Rectal smooth muscle tissue (tissue), 1 donor: ENCODE measurements at regions not wholly inside any gene's neighbourhood (a gene's known extent, or its start where the extent isn't known, plus 50 kb on each side); places are given as distances from the start of the nearest gene placed in this dataset.

Experiments
- H3K27ac ChIP-seq: one replicate; pipeline ENCODE4 v1.7.0; 2013; ENCODE audit warnings: low read depth, low read length, inconsistent platforms
- H3K27me3 ChIP-seq: one replicate; pipeline ENCODE4 v1.7.0; 2013; ENCODE audit warnings: low read length; ENCODE audit not compliant: control insufficient read depth, insufficient read depth
- H3K36me3 ChIP-seq: one replicate; pipeline ENCODE4 v1.7.0; 2013; ENCODE audit warnings: low read length; ENCODE audit not compliant: control insufficient read depth, insufficient read depth
- H3K4me1 ChIP-seq: one replicate; pipeline ENCODE4 v1.7.0; 2013; ENCODE audit warnings: low read length; ENCODE audit not compliant: control insufficient read depth, insufficient read depth
- H3K4me3 ChIP-seq: one replicate; pipeline ENCODE4 v1.7.0; 2013; ENCODE audit warnings: low read length
- H3K9ac ChIP-seq: one replicate; pipeline ENCODE4 v1.7.0; 2013; ENCODE audit warnings: low read length

GRCh38 chr1:185568155-185569123, 165.8 kb upstream of the HMCN1 start:
- H3K36me3 ChIP-seq, result no peaks in the 10 kb centered on the region
- H3K4me1 ChIP-seq, result no peaks in the 10 kb centered on the region
- no peaks in the 10 kb centered on the region for H3K27me3 ChIP-seq
- H3K27ac ChIP-seq, result no peak overlapping the region
- no peak overlapping the region for H3K4me3 ChIP-seq
- no peak overlapping the region for H3K9ac ChIP-seq

GRCh38 chr1:185567440-185567839, 166.8 kb upstream of the HMCN1 start:
- Histone ChIP-seq H3K27me3 (no peaks in the 10 kb centered on the region), H3K27ac (no peak overlapping the region), H3K36me3 (no peaks in the 10 kb centered on the region), H3K4me1 (no peaks in the 10 kb centered on the region), H3K9ac (no peak overlapping the region), H3K4me3 (no peak overlapping the region)

- no peak overlapping the region for H3K27ac ChIP-seq
- no peaks in the 10 kb centered on the region for H3K27me3 ChIP-seq
- H3K4me3 ChIP-seq, result no peak overlapping the region
- H3K4me1 ChIP-seq, result no peaks in the 10 kb centered on the region
- no peaks in the 10 kb centered on the region for H3K36me3 ChIP-seq
- H3K9ac ChIP-seq, result no peak overlapping the region
Observed at GRCh38 chr1:185566995-185567394, 167.2 kb upstream of the HMCN1 start.

- Histone ChIP-seq H3K4me3 (no peak overlapping the region), H3K9ac (no peak overlapping the region), H3K27ac (no peak overlapping the region), H3K27me3 (no peaks in the 10 kb centered on the region), H3K4me1 (no peaks in the 10 kb centered on the region), H3K36me3 (no peaks in the 10 kb centered on the region)
Observed at GRCh38 chr1:185565302-185565701, 168.9 kb upstream of the HMCN1 start.

GRCh38 chr1:185564816-185565215, 169.4 kb upstream of the HMCN1 start:
- H3K27me3 ChIP-seq, result no peaks in the 10 kb centered on the region
- H3K4me1 ChIP-seq, result no peaks in the 10 kb centered on the region
- no peak overlapping the region for H3K27ac ChIP-seq
- H3K36me3 ChIP-seq, result no peaks in the 10 kb centered on the region
- H3K4me3 ChIP-seq, result no peak overlapping the region
- no peak overlapping the region for H3K9ac ChIP-seq

GRCh38 chr1:185562461-185563359, 171.5 kb upstream of the HMCN1 start:
- no peak overlapping the region for H3K27ac ChIP-seq
- H3K4me3 ChIP-seq, result no peak overlapping the region
- H3K9ac ChIP-seq, result no peak overlapping the region
- no peaks in the 10 kb centered on the region for H3K4me1 ChIP-seq
- H3K36me3 ChIP-seq, result no peaks in the 10 kb centered on the region
- H3K27me3 ChIP-seq, result no peaks in the 10 kb centered on the region

GRCh38 chr1:185561629-185562028, 172.6 kb upstream of the HMCN1 start:
- no peak overlapping the region for H3K27ac ChIP-seq
- no peak overlapping the region for H3K4me3 ChIP-seq
- H3K27me3 ChIP-seq, result no peaks in the 10 kb centered on the region
- no peaks in the 10 kb centered on the region for H3K4me1 ChIP-seq
- no peaks in the 10 kb centered on the region for H3K36me3 ChIP-seq
- H3K9ac ChIP-seq, result no peak overlapping the region

GRCh38 chr1:185560760-185561159, 173.4 kb upstream of the HMCN1 start:
- H3K4me1 ChIP-seq, result no peaks in the 10 kb centered on the region
- H3K36me3 ChIP-seq, result no peaks in the 10 kb centered on the region
- no peak overlapping the region for H3K27ac ChIP-seq

GRCh38 chr1:185559684-185560331, 174.4 kb upstream of the HMCN1 start:
- no peak overlapping the region for H3K27ac ChIP-seq
- H3K4me3 ChIP-seq, result no peak overlapping the region
- H3K9ac ChIP-seq, result no peak overlapping the region
- no peaks in the 10 kb centered on the region for H3K36me3 ChIP-seq
- no peaks in the 10 kb centered on the region for H3K27me3 ChIP-seq
- no peaks in the 10 kb centered on the region for H3K4me1 ChIP-seq

More at GRCh38 chr1:185560760-185561159, 173.4 kb upstream of the HMCN1 start:
- Histone ChIP-seq H3K27me3 (no peaks in the 10 kb centered on the region), H3K4me3 (no peak overlapping the region), H3K9ac (no peak overlapping the region)

- Histone ChIP-seq H3K9ac (no peak overlapping the region), H3K27me3 (no peaks in the 10 kb centered on the region), H3K4me3 (no peak overlapping the region), H3K27ac (no peak overlapping the region), H3K36me3 (no peaks in the 10 kb centered on the region), H3K4me1 (no peaks in the 10 kb centered on the region)
Observed at GRCh38 chr1:185559151-185559550, 175.0 kb upstream of the HMCN1 start.

GRCh38 chr1:185556561-185556960, 177.6 kb upstream of the HMCN1 start:
- Histone ChIP-seq H3K27me3 (no peaks in the 10 kb centered on the region), H3K4me3 (no peak overlapping the region), H3K9ac (no peak overlapping the region), H3K36me3 (no peaks in the 10 kb centered on the region), H3K4me1 (no peaks in the 10 kb centered on the region), H3K27ac (no peak overlapping the region)

- H3K27me3 ChIP-seq, result no peaks in the 10 kb centered on the region
- H3K9ac ChIP-seq, result no peak overlapping the region
- H3K4me1 ChIP-seq, result no peaks in the 10 kb centered on the region
- no peaks in the 10 kb centered on the region for H3K36me3 ChIP-seq
- no peak overlapping the region for H3K4me3 ChIP-seq
- H3K27ac ChIP-seq, result no peak overlapping the region
Observed at GRCh38 chr1:185555743-185556142, 178.4 kb upstream of the HMCN1 start.
